Ovary (tissue), 7 donors: ENCODE measurements at regions not wholly inside any gene's neighbourhood (a gene's known extent, or its start where the extent isn't known, plus 50 kb on each side); places are given as distances from the start of the nearest gene placed in this dataset.
"Not testable (repeated sequence)": the region's sequence is repeated elsewhere in the genome, so short reads cannot be mapped to it uniquely, and the experiment has no call there.

ENCODE experiments used
- DNase-seq, 5 donors: peaks; one replicate each; pipeline ENCODE4 v3.0.0-alpha.2; 2019 to 2020
- H3K27ac ChIP-seq, 2 donors: fragments of 200-600 bp; one replicate each; pipeline versions ENCODE4 v1.5.1 to v1.8.0; 2019 to 2022
- H3K27me3 ChIP-seq: fragments of 200-600 bp; one replicate; pipeline ENCODE4 v1.8.0; 2022
- H3K36me3 ChIP-seq: fragments of 200-600 bp; sonication (generic); one replicate; pipeline ENCODE4 v1.5.1; 2019
- H3K4me1 ChIP-seq: one replicate; pipeline ENCODE4 v1.8.1; 2013; ENCODE audit warnings: mild to moderate bottlenecking, moderate library complexity; ENCODE audit not compliant: insufficient read depth
- H3K4me3 ChIP-seq: fragments of 200-600 bp; sonication (generic); one replicate; pipeline ENCODE4 v1.5.1; 2017
- H3K9me3 ChIP-seq, 2 donors: fragments of 200-600 bp in 1 of 2; sonication (generic) in 1 of 2; one replicate each; pipeline versions ENCODE4 v1.5.1 to v1.8.1; 2013 to 2019; ENCODE audit warnings: mild to moderate bottlenecking in 1 of 2, moderate library complexity in 1 of 2
- EP300 ChIP-seq: sonication (generic); formaldehyde crosslinking; IDR thresholded peaks from one replicate; pipeline ENCODE4 v1.6.1; 2017; ENCODE audit warnings: antibody characterized with exemption
- POLR2A ChIP-seq: fragments of 450-650 bp; IDR thresholded peaks from one replicate; pipeline ENCODE4 v1.6.1; 2017; ENCODE audit warnings: antibody characterized with exemption, mild to moderate bottlenecking, moderate library complexity
- WGBS, 3 donors: extraction: QIAGEN DNeasy Blood & Tissue Kit in 1 of 3; methylation state at CpG; one replicate each; pipeline versions ENCODE4 v1.1.5 to v1.1.7; 2013 to 2017; 5-methylcytosine and 5-hydroxymethylcytosine counted together
- intact Hi-C, 4 donors: fragments of 100-400 bp; cut with DNase I; formaldehyde crosslinking; loops; one replicate each; pipeline versions ENCODE4 v1.11.0 to v1.15.1; 2022 to 2023
- TF ChIP-seq, protein P1 (sequence below), 3 donors: fragments of 450-650 bp in 2 of 3; fragments of 200-600 bp in 1 of 3; IDR thresholded peaks; one replicate each; pipeline versions ENCODE4 v1.5.1 to v1.8.0; 2016 to 2022; ENCODE audit warnings: antibody characterized with exemption in 3 of 3, mild to moderate bottlenecking in 1 of 3
- donor health status: DM: no; HTN: no; CAD: no; lungs with moderate emphysema.
- donor health status: DM: no; HTN: no; CAD: no.
- donor health status: Bipolar disorder and iron deficiency.
- donor health status: DM: no; HTN: no; CAD: no.
- donor health status: DM: yes; HTN: yes; CAD: no.

DNA sequence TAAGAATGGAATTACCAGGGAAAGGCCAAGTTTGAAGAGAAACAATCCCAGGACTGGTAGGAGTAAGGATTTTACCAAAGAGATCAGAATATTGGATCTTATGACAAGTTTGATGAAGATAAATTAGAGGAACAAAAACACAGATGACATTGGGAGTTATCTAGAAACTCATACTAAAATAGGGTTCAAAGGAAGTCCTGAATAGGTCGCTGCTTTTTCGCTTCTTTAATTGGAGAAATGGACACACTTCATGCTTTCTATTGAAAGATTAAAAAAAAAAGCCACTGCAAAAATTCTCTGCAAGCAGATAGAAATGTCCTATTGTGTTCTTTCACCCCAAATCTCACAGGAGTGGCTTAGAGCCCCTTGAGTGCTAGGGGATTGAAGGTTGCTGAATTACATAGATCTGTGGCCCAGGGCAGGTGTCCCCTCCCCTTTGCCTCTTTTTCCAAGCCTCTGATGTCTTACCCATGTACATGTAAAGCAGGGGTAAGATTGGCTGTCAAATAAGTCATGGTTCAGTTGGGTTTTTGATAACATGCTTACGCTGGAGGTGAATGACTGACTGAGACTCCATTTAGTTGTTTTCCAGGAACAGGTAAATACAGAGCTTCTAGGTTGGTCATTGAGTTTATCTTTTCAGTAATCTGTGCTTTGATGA lies 152.0 kb downstream of the OR13A1 start:
- Histone ChIP-seq H3K27ac (no peak overlapping the region), H3K27me3 (no peaks in the 10 kb centered on the region), H3K4me1 (no peaks in the 10 kb centered on the region), H3K36me3 (no peaks in the 10 kb centered on the region), H3K9me3 (no peaks in the 10 kb centered on the region), H3K4me3 (no peak overlapping the region)
- 89 to 95% (median 91%) methylated on average over 3 of the region's 3 CpGs for WGBS, 3 donors
- no peak for DNase-seq
- TF ChIP-seq POLR2A (no peak), EP300 (no peak)
- TF ChIP-seq, protein P1, sequence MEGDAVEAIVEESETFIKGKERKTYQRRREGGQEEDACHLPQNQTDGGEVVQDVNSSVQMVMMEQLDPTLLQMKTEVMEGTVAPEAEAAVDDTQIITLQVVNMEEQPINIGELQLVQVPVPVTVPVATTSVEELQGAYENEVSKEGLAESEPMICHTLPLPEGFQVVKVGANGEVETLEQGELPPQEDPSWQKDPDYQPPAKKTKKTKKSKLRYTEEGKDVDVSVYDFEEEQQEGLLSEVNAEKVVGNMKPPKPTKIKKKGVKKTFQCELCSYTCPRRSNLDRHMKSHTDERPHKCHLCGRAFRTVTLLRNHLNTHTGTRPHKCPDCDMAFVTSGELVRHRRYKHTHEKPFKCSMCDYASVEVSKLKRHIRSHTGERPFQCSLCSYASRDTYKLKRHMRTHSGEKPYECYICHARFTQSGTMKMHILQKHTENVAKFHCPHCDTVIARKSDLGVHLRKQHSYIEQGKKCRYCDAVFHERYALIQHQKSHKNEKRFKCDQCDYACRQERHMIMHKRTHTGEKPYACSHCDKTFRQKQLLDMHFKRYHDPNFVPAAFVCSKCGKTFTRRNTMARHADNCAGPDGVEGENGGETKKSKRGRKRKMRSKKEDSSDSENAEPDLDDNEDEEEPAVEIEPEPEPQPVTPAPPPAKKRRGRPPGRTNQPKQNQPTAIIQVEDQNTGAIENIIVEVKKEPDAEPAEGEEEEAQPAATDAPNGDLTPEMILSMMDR (IDR thresholded peaks at IDR 0.05), result no peak
- intact Hi-C loops, result no loop called here

DNA sequence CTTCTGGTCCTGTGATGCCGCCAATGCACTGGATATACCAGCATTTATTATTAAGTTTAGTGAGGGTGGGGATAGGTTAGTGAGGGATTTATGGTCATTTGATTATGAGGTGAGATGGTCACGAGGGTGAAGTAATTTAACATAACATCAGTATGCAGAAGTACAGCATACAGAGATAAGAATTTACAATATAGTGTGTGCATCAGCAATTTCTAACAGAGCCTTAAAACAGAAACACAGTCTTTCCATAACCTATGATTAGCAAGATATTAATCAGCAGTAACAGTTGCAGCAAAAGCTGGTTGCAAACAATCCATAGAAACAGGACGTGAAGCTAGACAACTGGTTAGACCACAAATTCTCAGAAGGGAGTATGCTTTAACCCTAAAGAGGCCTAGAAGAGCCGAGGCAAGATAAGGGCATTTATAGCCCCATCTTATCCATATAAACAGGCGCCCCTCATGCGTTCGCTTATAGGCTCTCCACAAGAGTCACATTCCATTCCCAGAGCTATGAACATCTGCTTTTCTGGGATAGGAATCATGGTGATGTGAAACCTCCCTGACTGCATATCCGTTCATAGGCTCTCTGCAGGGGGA lies 139.8 kb downstream of the OR13A1 start:
- H3K27ac ChIP-seq, H3K36me3 ChIP-seq, H3K4me3 ChIP-seq, H3K27me3 ChIP-seq, DNase-seq, H3K9me3 ChIP-seq, intact Hi-C loops, H3K4me1 ChIP-seq: not testable (repeated sequence)
- 75 to 86% (median 82%) methylated on average over 8 of the region's 8 CpGs for WGBS, 3 donors

DNA sequence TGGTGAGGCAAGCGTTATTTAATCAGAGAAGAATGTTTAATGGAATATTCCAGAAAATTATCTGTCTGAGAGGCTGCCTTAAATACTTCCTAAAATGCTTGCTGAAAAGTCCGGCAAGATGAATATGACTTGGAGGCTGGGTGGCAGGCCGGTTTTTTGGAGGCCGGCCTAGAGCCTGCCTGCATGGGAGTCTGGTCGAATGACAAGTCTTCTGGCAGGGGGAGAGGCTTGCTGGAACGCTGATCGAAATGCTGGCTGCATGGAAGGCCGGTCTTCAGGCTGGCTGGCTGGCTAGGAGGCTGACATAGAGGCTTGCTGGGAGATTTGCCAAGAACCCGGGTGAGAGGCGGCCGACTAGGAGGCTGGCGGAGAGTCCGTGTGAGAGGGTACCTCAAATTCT lies 135.7 kb downstream of the OR13A1 start:
- no peaks in the 10 kb centered on the region for H3K9me3 ChIP-seq
- H3K27me3 ChIP-seq, result no peaks in the 10 kb centered on the region
- H3K36me3 ChIP-seq, result no peaks in the 10 kb centered on the region
- TF ChIP-seq EP300 (no peak), POLR2A (no peak)
- TF ChIP-seq, protein P1 (IDR thresholded peaks at IDR 0.05), result no peak
- no peaks in the 10 kb centered on the region for H3K4me1 ChIP-seq
- 23 to 26% (median 24%) methylated on average over 13 of the region's 13 CpGs for WGBS, 3 donors
- no peak for DNase-seq
- no peak overlapping the region for H3K27ac ChIP-seq
- intact Hi-C loops, result no loop called here
- H3K4me3 ChIP-seq, result no peak overlapping the region

DNA sequence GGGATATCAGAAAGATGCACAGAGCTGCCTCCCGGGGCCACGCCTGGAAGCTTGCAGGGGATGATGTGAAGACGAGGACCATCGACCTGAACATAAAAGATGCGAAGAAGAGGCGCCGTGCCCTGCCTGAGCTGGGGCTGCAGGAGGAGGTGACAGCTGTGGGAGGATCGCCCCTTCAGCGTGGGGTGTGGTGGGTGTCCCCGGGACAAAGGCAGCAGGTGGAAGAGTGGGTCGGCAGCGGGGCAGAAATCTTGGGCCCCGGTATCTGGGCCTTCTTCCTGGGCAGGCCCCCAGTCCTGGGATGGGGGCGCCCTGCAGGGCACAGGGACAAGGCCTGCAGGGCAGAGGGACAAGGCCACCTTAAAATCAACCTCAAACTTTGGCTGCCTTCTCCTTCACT lies 134.9 kb downstream of the OR13A1 start:
- intact Hi-C loops, result no loop called here
- Histone ChIP-seq H3K27me3 (no peaks in the 10 kb centered on the region), H3K27ac (no peak overlapping the region), H3K9me3 (no peaks in the 10 kb centered on the region), H3K4me3 (no peak overlapping the region), H3K4me1 (no peaks in the 10 kb centered on the region), H3K36me3 (no peaks in the 10 kb centered on the region)
- TF ChIP-seq EP300, result no peak
- TF ChIP-seq, protein P1 (IDR thresholded peaks at IDR 0.05), result no peak
- no peak for TF ChIP-seq POLR2A
- no peak for DNase-seq
- 91 to 95% (median 94%) methylated on average over 14 of the region's 14 CpGs for WGBS, 3 donors
